Smooth muscle cell of the brain vasculature (primary cell): ENCODE measurements at regions not wholly inside any gene's neighbourhood (a gene's known extent, or its start where the extent isn't known, plus 50 kb on each side); places are given as distances from the start of the nearest gene placed in this dataset.
"Not testable (repeated sequence)": the region's sequence is repeated elsewhere in the genome, so short reads cannot be mapped to it uniquely, and the experiment has no call there.

Source experiments
- DNase-seq: peaks from one replicate; pipeline ENCODE4 v3.0.0-alpha.2; 2012; ENCODE audit warnings: low read depth, low spot score

DNA sequence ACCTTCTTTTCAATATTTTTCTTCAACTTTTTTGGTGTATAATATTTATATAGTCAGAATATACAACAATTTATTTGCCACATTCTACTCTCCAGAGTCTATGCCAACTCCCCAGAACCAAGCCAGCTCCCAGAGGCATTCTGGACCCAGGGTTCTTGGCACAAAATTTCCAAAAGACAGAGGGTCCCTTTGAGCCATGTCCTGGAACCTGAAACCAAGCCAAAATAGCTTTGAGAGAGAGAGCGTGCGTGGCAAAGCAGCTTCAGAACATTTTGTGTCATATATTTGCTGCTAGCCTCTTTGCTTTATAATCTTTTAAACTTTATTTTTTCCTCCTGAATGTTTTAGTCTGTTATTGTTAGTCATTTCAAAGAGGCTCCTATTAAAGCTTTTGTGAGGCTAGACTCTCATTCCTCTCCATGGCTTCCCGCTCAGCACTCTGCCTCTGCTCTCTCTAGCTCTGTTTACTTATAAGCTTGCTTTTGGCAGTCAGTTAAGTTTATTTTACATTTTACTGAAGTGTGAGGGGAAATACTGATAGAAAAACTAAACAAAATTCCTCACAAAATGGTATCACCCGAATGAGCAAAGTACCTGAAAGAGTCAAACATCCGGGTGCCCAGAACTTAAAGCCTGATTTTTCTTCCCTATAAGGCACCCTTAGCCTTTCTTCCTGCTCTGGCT is 605.1 kb upstream of the ID4 start:
- no peak for DNase-seq

DNA sequence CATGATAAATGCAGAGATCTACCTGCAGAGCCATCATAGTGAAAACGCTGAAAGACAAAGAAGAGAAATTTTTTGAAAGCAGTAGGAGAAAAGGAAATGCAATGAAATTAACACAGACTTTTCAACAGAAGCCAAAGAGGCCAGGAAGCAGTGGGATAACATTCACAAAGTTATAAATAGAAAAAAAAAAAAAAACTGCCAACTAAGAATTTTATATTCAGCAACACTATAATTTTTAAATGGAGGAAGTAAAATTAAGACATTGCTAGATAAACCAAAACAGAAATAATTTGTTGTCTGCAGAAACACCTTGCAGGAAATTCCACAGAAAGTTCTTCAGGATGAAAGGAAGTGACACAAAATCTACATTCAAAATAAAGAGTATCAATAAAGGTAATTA is 591.5 kb upstream of the ID4 start:
- DNase-seq: no peak

DNA sequence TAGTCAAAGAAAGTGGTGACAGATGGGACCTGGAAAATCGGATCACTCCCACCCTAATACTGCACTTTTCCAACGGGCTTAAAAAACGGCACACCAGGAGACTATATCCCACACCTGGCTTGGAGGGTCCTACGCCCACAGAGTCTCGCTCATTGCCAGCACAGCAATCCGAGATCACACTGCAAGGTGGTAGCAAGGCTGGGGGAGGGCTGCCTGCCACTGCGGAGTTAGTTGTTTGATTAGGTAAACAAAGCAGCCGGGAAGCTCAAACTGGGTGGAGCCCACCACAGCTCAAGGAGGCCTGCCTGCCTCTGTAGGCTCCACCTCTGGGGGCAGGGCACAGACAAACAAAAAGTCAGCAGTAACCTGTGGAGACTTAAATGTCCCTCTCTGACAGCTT is 590.0 kb upstream of the ID4 start:
- not testable (repeated sequence) for DNase-seq

DNA sequence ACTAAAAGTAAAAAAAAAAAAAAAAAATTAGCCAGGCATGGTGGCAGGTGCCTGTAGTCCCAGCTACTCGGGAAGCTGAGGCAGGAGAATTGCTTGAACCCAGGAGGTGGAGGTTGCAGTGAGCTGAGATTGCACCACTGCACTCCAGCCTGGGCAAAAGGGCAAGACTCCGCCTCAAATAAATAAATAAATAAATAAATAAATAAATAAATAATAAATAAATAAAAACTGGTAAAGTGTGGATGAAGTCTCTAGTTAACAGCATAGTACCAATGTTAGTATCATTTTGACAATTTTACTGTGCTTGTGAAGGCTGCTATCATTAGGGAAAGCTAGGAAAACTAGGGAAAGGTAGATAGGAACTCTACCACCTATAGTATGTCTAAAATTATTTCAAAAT is 581.0 kb upstream of the ID4 start:
- DNase-seq: not testable (repeated sequence)

DNA sequence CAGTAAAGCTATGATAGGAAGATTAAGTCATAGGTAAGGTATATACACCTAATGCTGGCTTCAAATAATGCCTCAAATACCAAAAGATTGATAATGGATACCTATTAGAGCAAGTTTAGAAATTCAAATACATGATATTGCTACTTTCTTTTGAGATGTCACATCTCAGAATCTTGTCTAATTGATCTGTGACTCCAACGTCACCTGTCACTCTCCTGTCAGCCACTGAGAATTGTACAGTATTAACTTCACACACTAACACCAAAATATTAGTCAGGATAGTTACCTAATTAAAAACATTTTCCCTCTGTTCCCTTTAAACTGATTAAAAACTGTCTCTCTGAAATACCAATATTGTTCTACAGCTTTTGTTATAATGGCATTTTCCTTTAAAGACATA is 575.5 kb upstream of the ID4 start:
- no peak for DNase-seq

DNA sequence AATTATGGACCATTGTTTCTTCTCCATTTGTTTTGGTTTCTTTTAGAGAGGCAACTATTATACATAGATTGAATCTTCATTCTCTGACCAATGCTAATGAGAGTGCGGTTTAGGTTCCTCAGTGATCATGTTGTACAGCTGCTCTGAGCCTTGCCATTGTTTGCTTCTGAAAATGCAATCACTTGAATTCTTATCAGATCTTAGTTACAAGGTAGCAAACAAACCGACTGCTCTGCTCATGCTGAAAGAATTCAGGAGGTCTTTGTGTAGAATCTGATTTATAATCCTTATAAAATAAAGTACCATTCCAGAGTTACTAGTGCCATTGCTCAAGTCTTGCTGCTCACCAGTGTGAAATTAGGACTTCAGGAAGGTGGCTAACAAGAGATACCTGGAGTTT is 569.1 kb upstream of the ID4 start:
- no peak for DNase-seq

DNA sequence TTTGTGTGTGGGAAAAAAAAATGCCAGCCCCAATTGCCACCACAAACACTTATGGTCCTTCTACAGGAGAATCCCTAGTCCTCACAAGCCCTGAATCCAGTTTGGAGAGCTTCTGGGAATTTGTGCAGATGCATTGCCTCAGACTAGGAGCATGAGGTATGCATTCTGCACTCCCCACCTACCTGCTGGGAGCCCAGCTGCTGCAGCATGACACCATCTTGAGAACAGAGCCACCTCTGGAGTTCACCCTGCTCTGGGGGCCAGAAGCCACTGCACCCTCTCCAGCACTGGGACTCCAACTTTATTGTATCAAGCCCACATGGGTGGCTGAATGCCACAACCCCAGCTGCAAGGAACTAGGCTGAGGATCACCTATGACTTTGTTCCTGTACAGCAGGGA is 568.5 kb upstream of the ID4 start:
- DNase-seq: no peak

DNA sequence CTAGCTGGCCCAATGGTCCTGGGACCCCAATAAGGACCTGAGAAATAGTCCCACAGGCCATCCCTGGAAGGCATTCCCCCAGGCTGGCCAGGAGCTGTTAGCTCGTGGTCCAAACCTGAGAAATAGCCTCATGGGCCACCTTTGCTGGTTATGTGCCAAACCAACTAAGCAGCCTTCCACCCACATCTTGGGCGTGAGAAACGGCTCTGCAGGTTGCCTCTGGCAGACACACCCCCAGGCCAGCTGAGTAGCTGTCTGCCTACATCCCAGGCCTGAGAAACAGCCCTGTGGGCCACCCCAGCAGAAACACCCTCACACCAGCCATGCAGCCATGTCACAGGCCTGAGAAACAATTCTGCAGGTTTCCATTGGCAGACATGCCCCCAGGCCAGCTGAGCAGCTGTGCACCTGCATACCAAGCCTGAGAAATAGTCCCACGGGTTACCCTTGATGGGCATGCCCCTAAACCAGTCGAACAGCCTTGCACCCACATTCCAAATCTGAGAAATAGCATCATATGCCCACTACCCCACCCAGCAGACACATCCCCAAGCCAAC is 567.8 kb upstream of the ID4 start:
- DNase-seq: no peak

DNA sequence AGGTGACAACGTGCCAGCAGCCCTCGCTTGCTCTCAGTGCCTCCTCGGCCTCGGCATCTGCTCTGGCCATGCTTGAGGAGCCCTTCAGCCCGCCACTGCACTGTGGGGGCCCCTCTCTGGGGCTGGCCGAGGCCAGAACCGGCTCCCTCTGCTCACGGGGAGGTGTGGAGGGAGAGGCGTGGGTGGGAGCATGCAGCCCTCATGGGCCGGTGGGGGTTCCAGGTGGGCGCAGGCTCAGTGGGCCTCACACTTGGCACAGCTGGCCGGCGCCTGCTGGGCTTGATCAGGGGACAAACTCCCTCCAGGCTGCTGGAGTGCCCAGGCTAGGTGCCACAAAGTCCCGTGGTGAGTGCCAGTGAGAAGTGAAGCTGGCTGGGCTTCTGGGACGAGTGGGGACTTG is 566.6 kb upstream of the ID4 start:
- DNase-seq: no peak

DNA sequence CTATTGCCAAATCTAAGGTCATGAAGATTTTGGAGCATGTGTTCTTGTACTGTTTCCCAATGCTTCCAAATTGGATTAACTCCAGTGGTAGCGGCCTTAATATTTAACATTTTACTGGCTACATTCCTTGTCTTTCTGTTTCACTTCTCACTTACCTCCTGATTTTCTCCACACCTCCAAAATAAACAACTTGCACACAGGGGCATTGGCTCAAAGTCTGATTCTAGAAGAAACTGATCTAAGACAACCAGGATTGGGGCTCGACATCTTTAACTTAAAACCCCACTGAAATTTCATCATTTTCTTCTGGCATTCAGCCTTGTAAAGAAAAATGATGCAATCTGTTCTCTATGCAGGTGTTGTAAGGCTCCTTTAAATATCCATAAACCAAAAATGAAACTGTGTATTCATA is 557.9 kb upstream of the ID4 start:
- DNase-seq: no peak

DNA sequence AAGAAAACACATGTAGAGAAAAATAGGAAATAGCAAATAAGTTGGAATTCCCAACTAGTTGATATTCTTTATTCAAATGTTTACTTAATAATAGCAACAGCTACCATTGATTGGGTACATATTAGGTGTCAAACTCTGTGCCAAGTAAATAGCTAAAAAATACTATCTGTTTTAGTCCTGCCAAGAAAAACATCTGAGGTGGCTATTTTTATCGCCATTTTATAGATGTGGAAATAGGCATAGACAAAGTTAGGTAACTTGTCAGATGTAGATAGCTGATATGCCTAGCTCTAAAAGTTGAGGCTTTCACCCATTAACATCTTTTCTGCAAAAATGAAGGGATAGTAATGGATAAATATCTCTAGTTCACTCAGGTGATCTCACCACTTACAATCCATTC is 549.2 kb upstream of the ID4 start:
- no peak for DNase-seq

DNA sequence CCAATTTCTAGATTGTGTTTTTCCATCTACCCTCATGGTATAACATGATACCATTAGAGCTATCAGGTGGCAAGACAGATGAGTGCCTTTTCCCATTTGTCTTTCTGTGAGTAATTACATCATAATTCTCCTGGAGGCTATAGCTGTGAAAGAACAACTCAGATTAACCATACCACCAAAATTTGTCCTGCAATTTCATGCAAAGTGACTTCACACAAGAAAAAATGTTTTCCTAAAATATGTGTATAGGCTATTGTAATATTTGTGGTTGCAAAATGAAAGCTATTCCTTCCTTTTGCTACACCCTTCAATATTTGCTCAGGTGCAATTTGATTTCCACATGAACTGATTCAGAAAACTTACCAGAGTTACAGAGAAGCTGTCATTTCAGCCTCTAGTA is 547.7 kb upstream of the ID4 start:
- no peak for DNase-seq

DNA sequence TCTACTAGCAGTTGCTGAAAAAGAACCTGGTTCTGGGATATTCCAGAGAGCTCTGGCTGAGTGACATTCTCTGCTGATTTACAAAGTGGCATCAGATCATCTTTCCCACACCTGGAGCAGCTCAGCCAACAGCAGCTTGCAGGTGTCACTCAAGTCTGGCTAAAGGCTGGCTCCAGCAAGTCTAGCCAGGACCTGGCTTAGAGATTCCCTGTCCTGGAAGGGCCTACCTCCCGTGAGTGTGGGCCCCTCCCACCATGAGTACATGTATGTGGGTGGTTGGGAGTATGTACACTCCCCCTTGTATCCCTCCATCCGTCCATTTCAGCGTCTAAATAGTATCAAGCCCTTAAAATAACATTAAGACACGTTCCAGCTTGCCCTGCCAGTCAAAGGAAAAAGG is 539.3 kb upstream of the ID4 start:
- DNase-seq: no peak

DNA sequence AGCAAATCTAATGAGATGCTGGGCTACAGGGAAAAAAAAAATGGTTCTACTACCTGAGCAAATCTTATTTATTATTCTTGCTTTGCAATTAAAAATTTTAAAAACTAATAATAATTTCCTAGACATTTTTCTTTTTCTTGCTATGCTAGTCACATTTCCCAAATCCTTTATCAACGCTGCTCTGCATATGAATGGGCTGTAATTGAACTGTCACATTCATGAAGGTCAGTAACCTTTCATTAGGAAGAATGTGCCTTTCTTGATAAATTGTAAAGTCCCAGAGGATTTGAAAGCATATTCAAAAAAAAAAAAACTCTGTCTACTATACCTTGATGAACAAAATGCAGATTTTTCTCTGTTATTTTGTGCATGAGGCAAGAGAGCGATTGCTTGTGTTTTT is 538.7 kb upstream of the ID4 start:
- DNase-seq: no peak

DNA sequence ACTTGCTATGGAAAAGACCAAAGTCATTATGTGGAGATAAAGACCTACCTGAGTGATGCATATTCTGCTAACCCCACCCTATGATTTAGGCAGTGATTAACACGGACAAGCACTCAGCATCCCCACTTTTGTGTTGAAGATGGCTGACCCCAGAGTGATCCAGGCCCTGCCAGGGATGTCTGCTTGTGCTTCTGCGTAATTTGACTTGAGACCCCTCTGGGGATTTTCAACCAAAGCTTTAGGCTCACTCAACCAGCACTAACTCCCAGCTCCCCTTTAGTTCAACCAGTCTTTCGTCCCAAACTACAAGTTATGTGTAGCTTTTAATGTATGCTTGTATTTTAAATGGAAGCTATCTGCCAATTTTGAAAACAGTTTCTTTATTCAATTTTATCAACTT is 538.0 kb upstream of the ID4 start:
- no peak for DNase-seq

DNA sequence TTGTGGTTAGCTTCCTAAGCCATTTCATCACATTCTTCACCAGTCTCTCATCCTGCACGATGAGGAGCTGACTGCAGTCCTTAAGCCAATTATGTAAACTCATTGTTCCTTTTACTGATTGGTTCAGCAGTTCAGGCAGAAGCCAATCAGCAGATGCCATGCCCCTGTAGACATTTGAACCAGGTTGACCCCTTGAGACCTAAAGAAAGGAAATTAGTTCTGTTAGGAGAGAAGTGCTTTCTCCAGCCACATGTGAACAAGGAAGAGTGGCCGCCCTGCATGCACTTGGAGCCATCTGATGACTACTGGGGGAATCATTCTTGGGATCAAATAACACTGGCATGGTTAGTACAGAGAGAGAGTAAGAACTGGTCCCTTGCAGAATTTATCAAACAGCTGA is 535.2 kb upstream of the ID4 start:
- no peak for DNase-seq

DNA sequence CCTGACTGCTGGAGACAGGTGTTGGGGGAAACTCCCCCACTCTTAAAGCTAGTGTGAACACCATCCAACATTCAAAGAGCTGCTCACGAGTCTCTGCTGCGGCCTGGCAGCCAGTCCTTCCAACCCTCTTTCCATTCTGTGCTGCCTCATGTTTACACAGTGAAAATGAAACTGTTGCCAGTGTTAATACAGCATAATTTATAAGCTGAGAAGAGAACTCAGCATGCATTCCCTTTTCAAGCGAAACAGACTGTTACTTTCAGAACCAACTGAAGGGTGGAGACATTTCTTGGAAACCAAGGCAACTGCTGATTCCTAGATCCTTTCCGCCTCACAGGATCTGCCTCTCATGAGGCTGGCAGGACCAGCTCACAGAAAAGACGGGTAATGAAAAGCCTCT is 533.8 kb upstream of the ID4 start:
- DNase-seq: no peak

DNA sequence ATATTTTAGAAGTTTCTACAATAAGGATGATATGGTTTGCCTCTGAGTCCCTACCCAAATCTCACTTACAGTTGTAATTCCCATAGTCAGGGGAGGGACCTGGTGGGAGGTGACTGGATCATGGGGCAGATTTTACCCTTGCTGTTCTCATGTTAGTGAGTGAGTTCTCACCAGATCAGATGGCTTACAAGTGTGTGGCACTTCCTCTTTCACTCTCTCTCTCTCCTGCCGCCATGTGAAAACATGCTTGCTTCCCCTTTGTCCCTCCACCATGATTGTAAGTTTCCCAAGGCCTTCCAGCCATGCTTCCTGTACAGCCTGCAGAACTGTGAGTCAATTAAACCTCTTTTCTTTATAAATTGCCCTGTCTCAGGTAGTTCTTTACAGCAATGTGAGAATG is 527.5 kb upstream of the ID4 start:
- DNase-seq: no peak

DNA sequence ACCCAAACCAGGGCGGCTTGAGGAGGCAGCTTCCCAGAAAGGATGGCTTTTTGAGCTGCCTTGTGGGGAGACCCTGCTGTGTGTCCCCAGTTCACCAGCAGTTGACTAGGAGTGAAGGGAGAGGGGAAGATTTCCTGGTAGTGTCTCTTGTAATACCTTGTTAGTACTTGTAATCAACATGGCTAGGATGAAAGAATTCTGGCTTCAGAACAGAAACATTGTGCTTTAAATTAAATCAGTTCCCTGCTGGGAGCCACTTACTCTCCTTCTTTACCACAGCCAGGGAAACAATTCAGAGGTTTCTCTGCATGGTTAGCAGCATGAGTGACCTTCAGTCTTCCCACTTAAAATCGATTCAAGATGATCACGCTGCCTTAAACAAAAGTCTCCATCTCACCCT is 525.4 kb upstream of the ID4 start:
- no peak for DNase-seq

DNA sequence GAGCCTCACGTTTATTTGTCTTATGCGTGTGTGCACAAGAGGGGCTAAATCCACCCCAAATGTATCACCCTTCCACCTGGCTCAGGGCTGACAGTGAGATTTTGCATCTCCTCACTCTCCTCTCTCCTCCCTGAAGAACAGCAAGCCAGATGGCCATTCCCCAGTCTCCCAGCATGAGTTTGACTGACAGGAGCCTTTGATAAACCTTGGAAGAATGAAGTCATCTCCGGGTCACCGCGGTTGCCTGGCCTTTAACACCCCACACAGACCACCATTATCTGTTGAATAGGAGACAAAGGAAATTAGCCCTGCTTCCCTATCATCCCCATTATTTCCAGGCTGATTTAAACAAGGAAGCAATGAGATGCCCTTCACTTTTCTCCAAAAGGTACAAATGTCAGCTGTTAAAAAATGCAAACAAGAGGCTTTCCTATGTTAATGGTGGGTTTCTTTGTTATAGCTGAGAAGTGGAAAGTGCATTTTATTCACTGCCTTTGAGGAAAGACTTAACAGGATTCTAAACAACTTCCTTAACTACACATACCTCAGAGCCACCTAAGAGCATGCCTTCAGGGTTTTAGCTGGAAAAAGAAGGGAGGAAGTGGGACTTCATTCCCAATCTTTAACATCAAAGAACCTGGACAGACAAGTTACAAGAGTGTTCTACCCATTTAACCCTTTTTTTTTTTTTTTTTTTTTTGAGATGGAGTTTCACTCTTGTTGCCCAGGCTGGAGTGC is 524.8 kb upstream of the ID4 start:
- no peak for DNase-seq

DNA sequence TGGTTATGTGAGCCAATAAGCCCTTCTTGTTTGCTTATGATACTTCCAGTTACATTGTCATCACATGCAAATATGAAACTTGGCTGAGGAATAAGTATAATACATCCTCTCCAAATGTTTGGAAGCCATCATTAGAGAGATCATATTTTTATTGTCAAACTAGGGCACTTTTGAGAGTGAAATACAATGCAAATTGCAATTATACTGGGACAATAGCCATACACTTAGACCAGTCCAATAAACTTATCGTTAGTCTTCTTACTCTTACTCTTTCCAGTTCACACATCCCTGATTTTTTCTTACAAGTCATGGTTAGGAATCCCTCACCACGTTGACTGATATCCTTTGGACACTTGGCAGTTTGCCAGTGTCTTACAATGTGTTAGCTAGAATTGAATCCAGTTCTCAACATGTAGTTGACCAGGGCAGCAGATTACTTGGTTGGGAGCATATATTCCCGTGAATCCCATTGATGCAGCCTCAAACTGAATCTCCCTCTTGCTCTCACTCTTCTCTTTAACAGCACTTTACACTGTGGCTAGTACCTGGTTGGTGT is 519.7 kb upstream of the ID4 start:
- DNase-seq: no peak

DNA sequence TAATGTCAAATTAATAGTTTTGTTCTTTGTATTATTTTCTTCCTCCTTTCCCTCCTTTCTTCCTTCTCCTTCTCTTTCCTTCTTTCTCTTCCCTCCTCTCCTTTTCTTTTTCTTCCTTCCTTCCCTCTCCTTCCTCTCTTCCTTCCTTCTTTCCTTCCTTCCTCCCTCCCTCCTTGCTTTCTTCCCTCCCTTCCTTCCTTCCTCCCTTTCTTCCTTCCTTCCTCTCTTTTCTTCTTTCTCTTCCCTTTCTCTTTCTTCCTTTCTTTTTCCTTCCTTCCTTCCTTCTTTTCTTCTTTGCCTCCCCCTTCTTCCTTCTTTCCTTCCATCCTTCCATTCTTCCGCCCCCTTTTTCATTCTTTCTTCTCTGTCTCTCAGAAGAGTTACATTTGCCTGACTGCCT is 518.2 kb upstream of the ID4 start:
- DNase-seq: no peak

DNA sequence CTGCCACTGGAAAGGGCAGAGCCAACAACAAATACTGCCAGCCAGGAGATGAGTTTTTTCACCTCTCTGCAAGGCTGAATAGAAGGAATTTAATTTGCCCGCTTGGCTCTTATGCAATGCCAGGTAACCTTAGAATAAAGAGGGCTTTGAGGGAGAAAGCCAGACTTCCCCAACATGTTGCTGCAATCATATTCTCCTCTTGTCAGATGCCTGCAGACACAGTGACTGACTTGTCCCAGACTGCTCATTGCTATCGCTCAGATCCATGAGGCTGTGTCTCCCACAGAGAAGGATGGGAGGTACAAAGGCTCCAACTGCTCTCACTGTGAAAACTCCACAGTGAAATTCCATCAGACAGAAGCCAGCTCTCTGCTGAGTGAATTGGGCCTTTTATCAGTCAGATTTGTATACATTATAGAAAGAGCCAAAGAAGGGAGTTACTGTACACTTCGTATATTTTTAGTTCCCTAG is 517.0 kb upstream of the ID4 start:
- DNase-seq: no peak
